ENCODE measurements at regions not wholly inside any gene's neighbourhood (a gene's known extent, or its start where the extent isn't known, plus 50 kb on each side); places are given as distances from the start of the nearest gene placed in this dataset.

- H3K23me2 ChIP-seq (ENCODE audit: low read depth, low read length) = no peaks in the 10 kb centered on the region; the same call in 1 of the 2 replicates
- H2BK15ac ChIP-seq (ENCODE audit: low read length) = no peak overlapping the region
- no peaks in the 10 kb centered on the region for H3K79me1 ChIP-seq (ENCODE audit: low read depth, low read length)
- H2BK120ac ChIP-seq (replicated peaks; ENCODE audit: low read depth, low read length) = no peak overlapping the region
- no peak overlapping the region for H3K4ac ChIP-seq (replicated peaks; ENCODE audit: insufficient read length, low read depth, low read length)
- H2AFZ ChIP-seq (ENCODE audit: low read length) = no peak overlapping the region
- CTCF ChIA-PET (ENCODE audit: partially characterized antibody) = interaction anchor here (0.7 to 2.4 kb wide), 5 partner anchors 8 to 17 kb away, joined by 3 to 18 read pairs (median 4); no protein-coding TSS in a partner anchor
- no peaks in the 10 kb centered on the region for H3K27me3 ChIP-seq (replicated peaks in 1 of 4; ENCODE audit: control insufficient read depth in 3 of 4, extremely low read depth in 1 of 4, insufficient read depth in 3 of 4, low read length in 3 of 4)
- FAIRE-seq (no peak), DNase-seq (ENCODE audit: low read depth in 1 of 2, low spot score in 2 of 2) (no peak)
- POLR2A ChIA-PET (ENCODE audit: partially characterized antibody) = interaction anchor here (0.6 to 0.8 kb wide), 2 partner anchors 11 to 420 kb away, joined by 3 read pairs; no protein-coding TSS in a partner anchor
- no peak overlapping the region for H3K56ac ChIP-seq (replicated peaks; ENCODE audit: insufficient read length, low read depth, low read length)
- H3K36me3 ChIP-seq (ENCODE audit: control insufficient read depth in 2 of 4, insufficient read depth in 4 of 4, low read length in 3 of 4) = no peaks in the 10 kb centered on the region
- H4K5ac ChIP-seq (ENCODE audit: insufficient read length, low read depth, low read length) = no peak overlapping the region
- H3K4me3 ChIP-seq (ENCODE audit: extremely low read depth in 1 of 4, insufficient read depth in 2 of 4, low read depth in 3 of 4, low read length in 4 of 4) = no peak overlapping the region
- H3K9ac ChIP-seq (replicated peaks in 1 of 4; ENCODE audit: extremely low read depth in 1 of 4, low read depth in 3 of 4, low read length in 3 of 4) = no peak overlapping the region
- no peak overlapping the region for H2BK20ac ChIP-seq (ENCODE audit: low read length)
- H2BK5ac ChIP-seq (ENCODE audit: low read depth, low read length) = no peak overlapping the region
- H2AK5ac ChIP-seq (ENCODE audit: low read depth, low read length) = no peak overlapping the region
- H2BK12ac ChIP-seq (ENCODE audit: low read depth, low read length) = no peak overlapping the region
- WGBS, 2 experiments (ENCODE audit: extremely low coverage in 1 of 2, insufficient coverage in 1 of 2, insufficient read length in 1 of 2, insufficient replicate concordance in 2 of 2, low coverage in 1 of 2, low lambda C conversion rate in 2 of 2, missing lambda C conversion rate in 1 of 2) = 97% methylated on average over 4 of the region's 4 CpGs; no CpG with 5 or more reads in 1 of the 2 experiments
- H3K14ac ChIP-seq (ENCODE audit: insufficient read length) = no peak overlapping the region
- H3K23ac ChIP-seq (ENCODE audit: insufficient read length) = no peak overlapping the region
- H3K4me2 ChIP-seq (ENCODE audit: insufficient read depth in 1 of 2, low read depth in 2 of 2, low read length in 2 of 2) = no peak overlapping the region
- no peaks in the 10 kb centered on the region for H3K9me3 ChIP-seq (ENCODE audit: insufficient read depth in 2 of 2, low read depth in 1 of 2, low read length in 1 of 2)
- no peak overlapping the region for H3K27ac ChIP-seq (ENCODE audit: low read depth, low read length)
- no peaks in the 10 kb centered on the region; a peak in 2 of 7 replicates for H3K4me1 ChIP-seq (replicated peaks in 1 of 4; ENCODE audit: control insufficient read depth in 3 of 4, insufficient read depth in 4 of 4, low read length in 3 of 4)
- H4K91ac ChIP-seq (replicated peaks; ENCODE audit: insufficient read length, low read length) = no peak overlapping the region
- no peaks in the 10 kb centered on the region for H4K20me1 ChIP-seq (replicated peaks in 1 of 2; ENCODE audit: control insufficient read depth in 1 of 2, insufficient read depth in 2 of 2, low read length in 2 of 2)
- no peak overlapping the region for H3K18ac ChIP-seq (ENCODE audit: extremely low read depth, low read length)
- H3K79me2 ChIP-seq (ENCODE audit: control insufficient read depth in 1 of 2, insufficient read depth in 2 of 2, low read length in 2 of 2) = no peaks in the 10 kb centered on the region
- no peak overlapping the region for H4K8ac ChIP-seq (ENCODE audit: extremely low read depth, insufficient read depth, low read length)
- TF ChIP-seq RFX5 (IDR thresholded peaks at IDR 0.05; ENCODE audit: borderline replicate concordance, low read depth, low read length) = no peak
- no peak for TF ChIP-seq NRF1 (IDR thresholded peaks at IDR 0.05; ENCODE audit: low read depth, low read length)
- TF ChIP-seq CBX5 (IDR thresholded peaks at IDR 0.05; ENCODE audit: low read depth, low read length) = no peak
- no peak for TF ChIP-seq CEBPB (IDR thresholded peaks at IDR 0.05; ENCODE audit: low read depth, low read length)
- no peak for TF ChIP-seq RXRA (IDR thresholded peaks at IDR 0.05; ENCODE audit: insufficient read depth, low read depth, low read length)
- no peak for TF ChIP-seq USF2 (IDR thresholded peaks at IDR 0.05; ENCODE audit: low read length)
- TF ChIP-seq TBP (IDR thresholded peaks at IDR 0.05; ENCODE audit: low read depth, low read length) = no peak
- TF ChIP-seq RAD21 (IDR thresholded peaks at IDR 0.05 in 1 of 2, conservative IDR thresholded peaks at IDR 0.05 in 1 of 2; ENCODE audit: low read depth in 2 of 2, low read length in 2 of 2) = no peak
- no peak for TF ChIP-seq CHD2 (IDR thresholded peaks at IDR 0.05; ENCODE audit: low read length)
- TF ChIP-seq SAP30 (IDR thresholded peaks at IDR 0.05; ENCODE audit: insufficient read depth, insufficient replicate concordance, low read length) = no peak
- TF ChIP-seq MAX (IDR thresholded peaks at IDR 0.05) = no peak
- no peak for TF ChIP-seq KDM1A (IDR thresholded peaks at IDR 0.05; ENCODE audit: borderline replicate concordance, low read length)
Measured at GRCh38 chr15:70495991-70496599, 267.3 kb downstream of the UACA start.

Measured in H1 (cell line).